ENCODE measurements at regions not wholly inside any gene's neighbourhood (a gene's known extent, or its start where the extent isn't known, plus 50 kb on each side); places are given as distances from the start of the nearest gene placed in this dataset.

DNA sequence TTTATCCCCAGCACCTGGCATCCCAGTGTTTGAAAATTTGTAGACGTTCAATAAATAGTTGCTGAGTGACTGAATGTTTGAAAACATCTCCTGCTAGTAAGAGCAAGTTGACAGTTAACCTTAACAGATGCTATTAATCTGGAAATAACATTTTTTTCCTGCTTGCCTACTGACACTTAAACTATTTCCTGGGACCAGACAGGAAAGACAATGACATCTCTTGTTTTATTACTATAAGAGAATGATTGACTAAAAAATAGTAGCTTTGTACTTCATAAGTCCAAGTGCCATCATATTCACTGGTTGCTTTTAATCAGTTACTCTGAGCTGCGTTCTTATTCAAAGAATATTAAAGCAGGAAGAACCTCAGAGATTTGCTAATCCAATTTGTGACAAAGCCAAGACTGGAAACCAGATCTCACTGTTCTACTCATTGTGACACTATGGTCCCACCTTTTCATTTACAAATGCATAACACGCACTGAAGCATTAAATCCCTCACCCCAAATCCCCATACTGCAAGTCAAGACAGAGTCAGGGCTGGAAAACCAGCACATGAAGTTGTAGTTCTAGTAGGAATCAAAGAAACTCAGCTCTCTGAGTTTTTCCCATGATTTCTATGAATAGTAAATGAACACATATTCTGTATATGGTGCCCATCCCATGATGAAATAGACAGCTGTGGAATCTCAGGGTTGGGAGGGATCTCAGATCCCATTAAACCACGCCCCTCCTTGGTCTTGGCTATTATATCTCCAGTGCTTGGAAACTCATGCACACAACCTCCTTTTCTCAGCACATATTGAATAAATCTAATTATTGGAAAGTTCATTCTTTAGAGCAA lies 212.7 kb upstream of the P2RY1 start:
- H3K4me3 Mint-ChIP-seq (ENCODE audit: unreplicated experiment), result no peak overlapping the region
- no peaks in the 10 kb centered on the region for H3K27me3 Mint-ChIP-seq (ENCODE audit: insufficient read depth, unreplicated experiment)
- H3K27ac Mint-ChIP-seq (ENCODE audit: low read depth, unreplicated experiment), result no peak overlapping the region
- no peaks in the 10 kb centered on the region for H3K9me3 Mint-ChIP-seq (ENCODE audit: unreplicated experiment)
- POLR2A ChIA-PET, result no interaction called here
- TF ChIP-seq, protein P1, sequence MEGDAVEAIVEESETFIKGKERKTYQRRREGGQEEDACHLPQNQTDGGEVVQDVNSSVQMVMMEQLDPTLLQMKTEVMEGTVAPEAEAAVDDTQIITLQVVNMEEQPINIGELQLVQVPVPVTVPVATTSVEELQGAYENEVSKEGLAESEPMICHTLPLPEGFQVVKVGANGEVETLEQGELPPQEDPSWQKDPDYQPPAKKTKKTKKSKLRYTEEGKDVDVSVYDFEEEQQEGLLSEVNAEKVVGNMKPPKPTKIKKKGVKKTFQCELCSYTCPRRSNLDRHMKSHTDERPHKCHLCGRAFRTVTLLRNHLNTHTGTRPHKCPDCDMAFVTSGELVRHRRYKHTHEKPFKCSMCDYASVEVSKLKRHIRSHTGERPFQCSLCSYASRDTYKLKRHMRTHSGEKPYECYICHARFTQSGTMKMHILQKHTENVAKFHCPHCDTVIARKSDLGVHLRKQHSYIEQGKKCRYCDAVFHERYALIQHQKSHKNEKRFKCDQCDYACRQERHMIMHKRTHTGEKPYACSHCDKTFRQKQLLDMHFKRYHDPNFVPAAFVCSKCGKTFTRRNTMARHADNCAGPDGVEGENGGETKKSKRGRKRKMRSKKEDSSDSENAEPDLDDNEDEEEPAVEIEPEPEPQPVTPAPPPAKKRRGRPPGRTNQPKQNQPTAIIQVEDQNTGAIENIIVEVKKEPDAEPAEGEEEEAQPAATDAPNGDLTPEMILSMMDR (IDR thresholded peaks at IDR 0.05; ENCODE audit: unreplicated experiment), result no peak
- no TSS peak for BruUV-seq (replicated peaks)
- H3K36me3 Mint-ChIP-seq (ENCODE audit: insufficient read depth, unreplicated experiment), result no peaks in the 10 kb centered on the region
- intact Hi-C loops (cut with micrococcal nuclease), result no loop called here
- peaks cover 8% of the 10 kb centered on the region for H3K4me1 Mint-ChIP-seq (ENCODE audit: insufficient read depth, unreplicated experiment)
- CTCF ChIA-PET, result interaction anchor here (0.7 kb wide), 1 partner anchor 869 kb away, joined by 3 read pairs; no protein-coding TSS in a partner anchor
- no peak for DNase-seq (ENCODE audit: unreplicated experiment)

DNA sequence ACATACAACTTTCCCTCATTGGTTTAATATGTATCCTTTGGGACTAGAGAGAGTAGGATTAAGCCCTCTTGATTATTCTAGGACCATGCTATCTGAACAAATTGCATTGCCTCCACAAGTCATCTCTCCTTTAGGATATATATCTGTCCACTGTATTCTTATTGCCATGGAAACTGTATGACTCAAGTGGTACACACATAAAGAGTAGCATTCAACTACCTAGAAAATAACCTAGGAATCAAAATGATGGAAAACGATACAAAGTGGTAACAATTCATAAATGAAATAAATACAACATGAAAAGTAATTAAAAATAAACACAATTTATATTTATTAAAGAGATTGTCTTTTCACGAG lies 212.1 kb upstream of the P2RY1 start:
- no peak for DNase-seq (ENCODE audit: unreplicated experiment)
- ChIA-PET CTCF (no interaction called here), POLR2A (no interaction called here)
- no TSS peak for BruUV-seq (replicated peaks)
- Mint-ChIP-seq H3K27ac (ENCODE audit: low read depth, unreplicated experiment) (no peak overlapping the region), H3K4me1 (ENCODE audit: insufficient read depth, unreplicated experiment) (peaks cover 8% of the 10 kb centered on the region), H3K27me3 (ENCODE audit: insufficient read depth, unreplicated experiment) (no peaks in the 10 kb centered on the region), H3K36me3 (ENCODE audit: insufficient read depth, unreplicated experiment) (no peaks in the 10 kb centered on the region), H3K4me3 (ENCODE audit: unreplicated experiment) (no peak overlapping the region), H3K9me3 (ENCODE audit: unreplicated experiment) (no peaks in the 10 kb centered on the region)
- intact Hi-C loops (cut with micrococcal nuclease), result no loop called here
- TF ChIP-seq, protein P1 (IDR thresholded peaks at IDR 0.05; ENCODE audit: unreplicated experiment), result no peak

DNA sequence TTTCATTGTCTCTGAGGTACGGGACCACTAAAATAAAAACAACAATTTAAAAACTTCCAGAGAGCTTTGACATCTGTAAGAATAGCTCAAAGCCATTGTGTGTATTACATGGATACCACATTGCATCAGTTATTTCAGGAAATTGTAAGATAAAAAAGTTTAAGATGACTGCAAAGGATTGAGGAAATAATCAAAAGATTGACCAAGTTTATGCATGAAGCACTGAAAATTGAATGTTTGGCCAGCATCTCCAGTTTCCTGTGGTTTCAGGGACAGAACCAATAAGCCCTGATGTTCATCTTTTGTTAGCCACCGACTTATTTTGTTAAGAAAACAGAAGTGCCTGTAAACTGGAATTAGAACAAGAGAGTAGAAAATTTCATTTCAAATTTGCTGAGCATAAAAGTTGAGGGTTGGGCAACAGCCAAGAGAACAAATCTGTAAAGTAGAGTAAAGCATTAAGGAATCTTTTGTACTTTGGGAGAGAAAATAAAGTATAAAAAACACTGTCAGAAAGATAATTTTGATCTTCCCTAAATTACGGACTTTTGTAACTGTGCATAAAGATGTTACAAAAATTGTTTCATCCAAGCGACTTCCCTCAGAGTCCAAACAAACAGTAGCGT lies 211.5 kb upstream of the P2RY1 start:
- intact Hi-C loops (cut with micrococcal nuclease), result no loop called here
- Mint-ChIP-seq H3K4me1 (ENCODE audit: insufficient read depth, unreplicated experiment) (peaks cover 8% of the 10 kb centered on the region), H3K4me3 (ENCODE audit: unreplicated experiment) (no peak overlapping the region), H3K27me3 (ENCODE audit: insufficient read depth, unreplicated experiment) (no peaks in the 10 kb centered on the region), H3K9me3 (ENCODE audit: unreplicated experiment) (no peaks in the 10 kb centered on the region), H3K36me3 (ENCODE audit: insufficient read depth, unreplicated experiment) (no peaks in the 10 kb centered on the region), H3K27ac (ENCODE audit: low read depth, unreplicated experiment) (no peak overlapping the region)
- BruUV-seq (replicated peaks), result no TSS peak
- ChIA-PET POLR2A (interaction anchor here (0.6 kb wide), 2 partner anchors 154 to 234 kb away, joined by 3 read pairs; no protein-coding TSS in a partner anchor), CTCF (no interaction called here)
- no peak for DNase-seq (ENCODE audit: unreplicated experiment)
- TF ChIP-seq, protein P1 (IDR thresholded peaks at IDR 0.05; ENCODE audit: unreplicated experiment), result no peak

DNA sequence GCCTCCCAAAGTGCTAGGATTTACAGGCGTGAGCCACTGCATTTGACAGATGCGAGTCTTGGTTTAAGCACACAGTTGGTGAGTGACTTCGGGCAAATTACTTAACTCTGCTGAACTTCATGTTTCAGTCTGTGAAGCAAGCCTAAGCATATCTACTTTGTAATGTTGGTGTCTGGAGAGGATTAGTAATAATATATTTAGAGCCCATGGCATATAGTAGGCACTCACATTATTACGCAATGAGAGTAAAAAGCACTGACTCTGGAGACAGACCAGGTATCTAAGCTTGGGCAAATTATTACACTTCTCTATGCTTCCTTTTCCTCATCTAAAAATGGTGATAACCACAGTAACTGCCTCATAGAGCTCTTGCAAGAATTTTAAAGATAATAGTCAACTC lies 208.7 kb upstream of the P2RY1 start:
- no peaks in the 10 kb centered on the region for H3K36me3 Mint-ChIP-seq (ENCODE audit: insufficient read depth, unreplicated experiment)
- intact Hi-C loops (cut with micrococcal nuclease), result no loop called here
- no peak overlapping the region for H3K27ac Mint-ChIP-seq (ENCODE audit: low read depth, unreplicated experiment)
- ChIA-PET POLR2A (interaction anchor here (0.6 kb wide), 1 partner anchor 30 kb away, joined by 4 read pairs; no protein-coding TSS in a partner anchor), CTCF (interaction anchor here (0.6 to 0.9 kb wide), 2 partner anchors 9 to 942 kb away, joined by 4 read pairs; no protein-coding TSS in a partner anchor)
- H3K27me3 Mint-ChIP-seq (ENCODE audit: insufficient read depth, unreplicated experiment), result no peaks in the 10 kb centered on the region
- TF ChIP-seq, protein P1 (IDR thresholded peaks at IDR 0.05; ENCODE audit: unreplicated experiment), result no peak
- H3K4me3 Mint-ChIP-seq (ENCODE audit: unreplicated experiment), result no peak overlapping the region
- no peaks in the 10 kb centered on the region for H3K9me3 Mint-ChIP-seq (ENCODE audit: unreplicated experiment)
- DNase-seq (ENCODE audit: unreplicated experiment), result no peak
- H3K4me1 Mint-ChIP-seq (ENCODE audit: insufficient read depth, unreplicated experiment), result peaks cover 4% of the 10 kb centered on the region
- no TSS peak for BruUV-seq (replicated peaks)
